Keratinocyte (primary cell): ENCODE measurements at regions not wholly inside any gene's neighbourhood (a gene's known extent, or its start where the extent isn't known, plus 50 kb on each side); places are given as distances from the start of the nearest gene placed in this dataset.

Source experiments
- DNase-seq: peaks from one replicate; pipeline ENCODE4 v3.0.0-alpha.2; 2011; ENCODE audit warnings: low read depth, missing footprints, low spot score
- FAIRE-seq: peaks from 2 replicates; lab custom pipeline; 2011; peaks lifted over from hg19 to GRCh38; lab: Jason Lieb, UNC
- H2AFZ ChIP-seq: 2 replicates; pipeline ENCODE4 v1.6.0; 2012; ENCODE audit warnings: low read length, control low read depth, inconsistent platforms; ENCODE audit not compliant: control insufficient read depth
- H3K27ac ChIP-seq: 2 replicates; pipeline ENCODE4 v1.5.1; 2011; ENCODE audit warnings: low read length; ENCODE audit not compliant: control insufficient read depth, insufficient read depth
- H3K27me3 ChIP-seq: 3 replicates; pipeline ENCODE4 v1.6.0; 2011; ENCODE audit warnings: low read length; ENCODE audit not compliant: control insufficient read depth, insufficient read depth; ENCODE audit errors: extremely low read depth
- H3K36me3 ChIP-seq, 2 experiments: 2 replicates in 1 of 2; 3 replicates in 1 of 2; pipeline ENCODE4 v1.5.1; 2011; ENCODE audit warnings: low read length in 2 of 2, mild to moderate bottlenecking in 1 of 2; ENCODE audit not compliant: control insufficient read depth in 2 of 2, insufficient read depth in 2 of 2; ENCODE audit errors: extremely low read depth in 1 of 2
- H3K4me1 ChIP-seq: 3 replicates; pipeline ENCODE4 v1.5.1; 2011; ENCODE audit warnings: low read length; ENCODE audit not compliant: control insufficient read depth, insufficient read depth; ENCODE audit errors: extremely low read depth
- H3K4me2 ChIP-seq: 3 replicates; pipeline ENCODE4 v1.6.0; 2011; ENCODE audit warnings: low read depth, low read length; ENCODE audit not compliant: control insufficient read depth, insufficient read depth; ENCODE audit errors: extremely low read depth
- H3K4me3 ChIP-seq, 3 experiments: fragments of 200-600 bp in 1 of 3; sonication (generic) in 1 of 3; 2 replicates in 2 of 3; 3 replicates in 1 of 3; pipeline ENCODE4 v1.5.1; 2011 to 2016; ENCODE audit warnings: low read length in 3 of 3, mild to moderate bottlenecking in 3 of 3, control low read depth in 2 of 3, inconsistent platforms in 1 of 3, low read depth in 1 of 3, mixed read lengths in 1 of 3, mixed run types in 1 of 3, moderate library complexity in 1 of 3; ENCODE audit not compliant: control insufficient read depth in 2 of 3, insufficient read depth in 2 of 3; ENCODE audit errors: extremely low read depth in 1 of 3
- H3K79me2 ChIP-seq: 2 replicates; pipeline ENCODE4 v1.6.0; 2012; ENCODE audit warnings: low read length; ENCODE audit not compliant: control insufficient read depth, insufficient read depth
- H3K9ac ChIP-seq: 3 replicates; pipeline ENCODE4 v1.6.0; 2011; ENCODE audit warnings: low read length; ENCODE audit not compliant: control insufficient read depth, insufficient read depth; ENCODE audit errors: extremely low read depth
- H3K9me1 ChIP-seq: 3 replicates; pipeline ENCODE4 v1.6.0; 2011; ENCODE audit warnings: low read length; ENCODE audit not compliant: control insufficient read depth, insufficient read depth; ENCODE audit errors: extremely low read depth
- H3K9me3 ChIP-seq: 2 replicates; pipeline ENCODE4 v1.5.1; 2012; ENCODE audit warnings: low read depth, low read length; ENCODE audit not compliant: control insufficient read depth
- H4K20me1 ChIP-seq: 3 replicates; pipeline ENCODE4 v1.6.0; 2011; ENCODE audit warnings: low read length; ENCODE audit not compliant: control insufficient read depth, insufficient read depth; ENCODE audit errors: extremely low read depth
- EZH2 ChIP-seq: IDR thresholded peaks from one replicate; pipeline ENCODE4 v1.6.1; 2012; ENCODE audit warnings: inconsistent platforms, mild to moderate bottlenecking, low read length, moderate library complexity
- dilution Hi-C: fragments of 300-500 bp; cut with MboI; formaldehyde crosslinking; loops from one replicate; pipeline ENCODE4 v1.7.0; 2020; ENCODE audit warnings: low sequenced_read_pairs; ENCODE audit not compliant: extremely low pct_ligation_motif_present
- TF ChIP-seq, protein P1 (sequence below), 3 experiments: IDR thresholded peaks in 1 of 3; conservative IDR thresholded peaks in 1 of 3; optimal IDR thresholded peaks in 1 of 3; 2 replicates in 2 of 3; 3 replicates in 1 of 3; pipeline versions ENCODE3 to v1.5.1; 2011; ENCODE audit warnings: low read length in 3 of 3, mild to moderate bottlenecking in 3 of 3, moderate library complexity in 2 of 3, control low read depth in 1 of 3, inconsistent platforms in 1 of 3; ENCODE audit not compliant: insufficient read depth in 2 of 3; ENCODE audit errors: extremely low read depth in 1 of 3

DNA sequence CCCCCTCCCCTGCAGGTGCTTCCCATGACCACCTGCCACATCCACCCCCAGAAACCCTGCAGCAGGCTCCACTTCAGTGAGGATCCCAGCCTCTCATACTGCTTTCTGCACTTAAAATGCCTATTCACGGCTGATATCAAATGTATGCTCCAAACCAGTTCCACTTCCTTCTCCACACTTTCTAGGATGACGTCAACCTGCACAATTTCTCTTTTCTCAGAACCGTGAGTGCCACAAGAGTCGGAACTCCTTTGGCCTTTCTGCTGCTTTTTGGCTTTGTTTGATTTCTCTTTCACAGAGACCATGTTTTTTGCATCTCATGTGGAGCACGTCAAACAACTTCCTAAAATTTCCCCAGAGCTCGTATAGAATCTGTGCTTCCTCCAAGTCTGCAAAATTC, 378.8 kb upstream of the TNRC6C start:
- DNase-seq = no peak
- peaks cover 5% of the 10 kb centered on the region for H3K27me3 ChIP-seq
- no peaks in the 10 kb centered on the region for H3K36me3 ChIP-seq
- H3K9me1 ChIP-seq = no peaks in the 10 kb centered on the region
- peaks cover 3% of the 10 kb centered on the region for H3K4me1 ChIP-seq
- dilution Hi-C loops = no loop called here
- H3K4me2 ChIP-seq = no peak overlapping the region
- no peaks in the 10 kb centered on the region for H4K20me1 ChIP-seq
- no peak overlapping the region for H2AFZ ChIP-seq
- H3K27ac ChIP-seq = no peak overlapping the region
- TF ChIP-seq, protein P1, sequence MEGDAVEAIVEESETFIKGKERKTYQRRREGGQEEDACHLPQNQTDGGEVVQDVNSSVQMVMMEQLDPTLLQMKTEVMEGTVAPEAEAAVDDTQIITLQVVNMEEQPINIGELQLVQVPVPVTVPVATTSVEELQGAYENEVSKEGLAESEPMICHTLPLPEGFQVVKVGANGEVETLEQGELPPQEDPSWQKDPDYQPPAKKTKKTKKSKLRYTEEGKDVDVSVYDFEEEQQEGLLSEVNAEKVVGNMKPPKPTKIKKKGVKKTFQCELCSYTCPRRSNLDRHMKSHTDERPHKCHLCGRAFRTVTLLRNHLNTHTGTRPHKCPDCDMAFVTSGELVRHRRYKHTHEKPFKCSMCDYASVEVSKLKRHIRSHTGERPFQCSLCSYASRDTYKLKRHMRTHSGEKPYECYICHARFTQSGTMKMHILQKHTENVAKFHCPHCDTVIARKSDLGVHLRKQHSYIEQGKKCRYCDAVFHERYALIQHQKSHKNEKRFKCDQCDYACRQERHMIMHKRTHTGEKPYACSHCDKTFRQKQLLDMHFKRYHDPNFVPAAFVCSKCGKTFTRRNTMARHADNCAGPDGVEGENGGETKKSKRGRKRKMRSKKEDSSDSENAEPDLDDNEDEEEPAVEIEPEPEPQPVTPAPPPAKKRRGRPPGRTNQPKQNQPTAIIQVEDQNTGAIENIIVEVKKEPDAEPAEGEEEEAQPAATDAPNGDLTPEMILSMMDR (optimal IDR thresholded peaks at IDR 0.05 in 1 of 3, IDR thresholded peaks at IDR 0.05 in 1 of 3, conservative IDR thresholded peaks at IDR 0.05 in 1 of 3; ENCODE audit: extremely low read depth in 1 of 3, insufficient read depth in 2 of 3, low read length in 3 of 3) = no peak
- no peak for TF ChIP-seq EZH2
- FAIRE-seq = no peak
- no peak overlapping the region for H3K4me3 ChIP-seq
- H3K9me3 ChIP-seq = no peaks in the 10 kb centered on the region
- H3K9ac ChIP-seq = no peak overlapping the region
- no peaks in the 10 kb centered on the region for H3K79me2 ChIP-seq

DNA sequence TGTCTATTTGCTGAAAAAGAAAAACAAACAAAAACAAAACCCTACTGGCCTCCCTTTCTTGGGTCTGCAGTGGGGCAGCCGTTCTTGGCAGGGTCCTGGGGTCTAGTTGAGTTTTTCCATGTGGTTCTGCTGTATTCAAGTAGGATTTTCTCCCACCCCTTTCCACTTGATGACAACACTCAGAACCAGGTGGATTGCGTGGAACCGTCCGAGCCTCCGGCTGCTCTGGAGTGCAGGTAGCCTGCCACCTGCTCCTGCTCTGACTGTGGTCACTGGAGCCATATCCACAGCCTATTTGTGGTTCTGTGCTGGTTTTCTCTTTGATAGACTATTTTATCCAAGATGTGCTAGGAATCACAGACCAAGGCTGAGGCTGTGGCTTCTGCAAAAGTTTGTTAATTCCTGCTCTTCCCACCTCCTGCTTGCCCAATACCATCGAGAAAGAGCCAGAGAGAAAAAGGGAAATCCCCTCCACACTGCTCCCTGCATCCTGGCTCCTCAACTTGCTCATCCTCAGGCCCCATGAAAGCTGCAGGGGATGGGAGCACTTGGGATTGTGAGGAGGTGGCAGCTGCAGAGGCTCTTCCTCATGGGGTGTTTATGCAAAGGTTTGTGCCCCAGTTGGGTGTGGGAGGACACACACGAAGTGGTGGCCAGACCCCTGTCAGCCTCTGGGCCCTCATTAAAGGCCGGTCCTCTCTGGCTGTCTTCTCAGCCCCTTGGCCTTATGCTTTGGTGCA, 377.8 kb upstream of the TNRC6C start:
- no peak overlapping the region for H2AFZ ChIP-seq
- FAIRE-seq = no peak
- DNase-seq = no peak
- no peak overlapping the region for H3K4me2 ChIP-seq
- no peaks in the 10 kb centered on the region for H3K36me3 ChIP-seq
- H4K20me1 ChIP-seq = no peaks in the 10 kb centered on the region
- no peaks in the 10 kb centered on the region for H3K9me3 ChIP-seq
- peaks cover 5% of the 10 kb centered on the region for H3K27me3 ChIP-seq
- peaks cover 3% of the 10 kb centered on the region for H3K4me1 ChIP-seq
- no peak overlapping the region for H3K9ac ChIP-seq
- H3K4me3 ChIP-seq = no peak overlapping the region
- TF ChIP-seq, protein P1 (optimal IDR thresholded peaks at IDR 0.05 in 1 of 3, IDR thresholded peaks at IDR 0.05 in 1 of 3, conservative IDR thresholded peaks at IDR 0.05 in 1 of 3; ENCODE audit: extremely low read depth in 1 of 3, insufficient read depth in 2 of 3, low read length in 3 of 3) = no peak
- TF ChIP-seq EZH2 = no peak
- dilution Hi-C loops = no loop called here
- H3K27ac ChIP-seq = no peak overlapping the region
- no peaks in the 10 kb centered on the region for H3K9me1 ChIP-seq
- H3K79me2 ChIP-seq = no peaks in the 10 kb centered on the region
